ENCODE measurements at regions not wholly inside any gene's neighbourhood (a gene's known extent, or its start where the extent isn't known, plus 50 kb on each side); places are given as distances from the start of the nearest gene placed in this dataset.

DNA sequence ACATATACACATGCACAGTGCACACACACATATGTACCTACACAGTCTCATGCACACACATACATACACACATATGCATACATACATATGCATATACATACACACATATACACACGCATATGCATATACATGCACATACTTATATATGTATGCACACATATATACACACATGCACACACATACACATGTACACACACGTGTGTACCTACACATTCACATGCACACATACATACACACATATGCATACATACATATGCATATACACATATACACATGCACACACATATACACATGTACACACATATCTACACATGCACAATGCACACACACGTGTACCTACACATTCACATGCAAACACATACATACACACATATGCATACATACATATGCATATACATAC lies 100.3 kb upstream of the TWIST2 start:
- TF ChIP-seq EZH2phosphoT487 (IDR thresholded peaks at IDR 0.05; ENCODE audit: insufficient read depth, low read depth) (no peak), EZH2 (IDR thresholded peaks at IDR 0.05; ENCODE audit: insufficient read depth, poor library complexity, severe bottlenecking) (no peak)

All from GM23248 (cell line).